Cardiac muscle cell (in vitro differentiated cells and primary cell): ENCODE measurements at regions not wholly inside any gene's neighbourhood (a gene's known extent, or its start where the extent isn't known, plus 50 kb on each side); places are given as distances from the start of the nearest gene placed in this dataset.

ENCODE experiments used
- DNase-seq, 2 donors: peaks; one replicate each; pipeline versions ENCODE4 v3.0.0 to v3.0.0-alpha.2; 2010 to 2017; ENCODE audit warnings: low read depth in 1 of 2, low spot score in 1 of 2
- H3K27ac ChIP-seq: fragments of 200-600 bp; sonication (generic); 2 replicates; pipeline ENCODE4 v1.5.1; 2016
- H3K27me3 ChIP-seq: fragments of 200-600 bp; sonication (generic); 2 replicates; pipeline ENCODE4 v1.6.0; 2016; ENCODE audit warnings: control low read depth
- H3K36me3 ChIP-seq: fragments of 200-600 bp; sonication (generic); 2 replicates; pipeline ENCODE4 v1.5.1; 2016; ENCODE audit warnings: control low read depth
- H3K4me1 ChIP-seq: fragments of 200-600 bp; sonication (generic); 2 replicates; pipeline ENCODE4 v1.8.1; 2017; ENCODE audit warnings: low read depth, mild to moderate bottlenecking, mixed run types
- H3K4me3 ChIP-seq: fragments of 200-600 bp; sonication (generic); 2 replicates; pipeline ENCODE4 v1.5.1; 2016; ENCODE audit warnings: mild to moderate bottlenecking
- H3K9me3 ChIP-seq: fragments of 200-600 bp; sonication (generic); 2 replicates; pipeline ENCODE4 v1.5.1; 2017; ENCODE audit warnings: low read depth, mild to moderate bottlenecking, control low read depth
- TF ChIP-seq, protein P1 (sequence below): IDR thresholded peaks from 2 replicates; pipeline ENCODE4 v1.5.1; 2012; ENCODE audit warnings: low read depth, mild to moderate bottlenecking, low read length

GRCh38 chr16:51569203-51569931, 418.3 kb upstream of the SALL1 start:
- DNase-seq = peak in 1 of 2 donors; percentile 34

DNA sequence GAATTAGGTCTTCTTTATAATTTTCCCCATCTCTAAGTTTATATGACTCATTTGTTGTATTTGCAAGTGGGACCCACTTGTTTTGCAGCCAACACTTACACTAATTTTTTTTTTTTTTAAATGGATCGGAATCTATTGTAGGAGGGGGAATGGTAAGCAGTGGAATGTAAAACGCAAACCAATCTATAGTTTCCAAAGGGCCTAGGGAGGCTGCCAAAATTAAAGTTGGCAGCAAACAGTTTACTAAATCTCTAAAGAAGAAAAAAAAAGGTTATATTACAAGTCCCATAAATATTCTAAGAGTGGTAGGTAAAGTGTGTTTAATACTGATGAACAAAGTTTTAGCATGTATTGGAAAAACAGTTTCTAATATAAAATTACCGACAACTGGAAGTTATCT, 416.8 kb upstream of the SALL1 start:
- DNase-seq = no peak
- TF ChIP-seq, protein P1, sequence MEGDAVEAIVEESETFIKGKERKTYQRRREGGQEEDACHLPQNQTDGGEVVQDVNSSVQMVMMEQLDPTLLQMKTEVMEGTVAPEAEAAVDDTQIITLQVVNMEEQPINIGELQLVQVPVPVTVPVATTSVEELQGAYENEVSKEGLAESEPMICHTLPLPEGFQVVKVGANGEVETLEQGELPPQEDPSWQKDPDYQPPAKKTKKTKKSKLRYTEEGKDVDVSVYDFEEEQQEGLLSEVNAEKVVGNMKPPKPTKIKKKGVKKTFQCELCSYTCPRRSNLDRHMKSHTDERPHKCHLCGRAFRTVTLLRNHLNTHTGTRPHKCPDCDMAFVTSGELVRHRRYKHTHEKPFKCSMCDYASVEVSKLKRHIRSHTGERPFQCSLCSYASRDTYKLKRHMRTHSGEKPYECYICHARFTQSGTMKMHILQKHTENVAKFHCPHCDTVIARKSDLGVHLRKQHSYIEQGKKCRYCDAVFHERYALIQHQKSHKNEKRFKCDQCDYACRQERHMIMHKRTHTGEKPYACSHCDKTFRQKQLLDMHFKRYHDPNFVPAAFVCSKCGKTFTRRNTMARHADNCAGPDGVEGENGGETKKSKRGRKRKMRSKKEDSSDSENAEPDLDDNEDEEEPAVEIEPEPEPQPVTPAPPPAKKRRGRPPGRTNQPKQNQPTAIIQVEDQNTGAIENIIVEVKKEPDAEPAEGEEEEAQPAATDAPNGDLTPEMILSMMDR = no peak

More at GRCh38 chr16:51569203-51569931, 418.3 kb upstream of the SALL1 start:
- H3K4me3 ChIP-seq = no peak overlapping the region
- H3K27ac ChIP-seq = no peak overlapping the region
- H3K9me3 ChIP-seq = no peaks in the 10 kb centered on the region
- TF ChIP-seq, protein P1 = no peak
- no peaks in the 10 kb centered on the region for H3K36me3 ChIP-seq
- H3K4me1 ChIP-seq = no peaks in the 10 kb centered on the region
- H3K27me3 ChIP-seq = no peaks in the 10 kb centered on the region

DNA sequence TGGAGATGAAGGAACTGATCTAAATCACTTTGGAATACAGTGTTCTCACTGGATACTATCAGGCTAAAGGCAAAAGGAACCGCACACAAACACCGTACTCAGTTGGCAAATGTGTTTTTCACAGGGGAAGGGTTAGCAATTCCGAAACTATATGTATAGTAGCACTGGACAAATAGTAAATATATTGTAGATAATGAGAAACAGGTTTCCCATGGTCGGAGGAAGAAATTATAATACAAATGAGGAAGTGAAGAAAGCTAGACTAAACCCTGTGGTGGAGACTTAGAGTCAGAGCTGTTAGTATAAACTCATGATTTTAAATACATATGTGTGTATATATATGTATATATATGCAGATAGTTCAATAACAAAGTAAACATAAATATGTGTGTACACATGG, 414.1 kb upstream of the SALL1 start:
- H3K9me3 ChIP-seq = no peaks in the 10 kb centered on the region
- no peaks in the 10 kb centered on the region for H3K36me3 ChIP-seq
- H3K27ac ChIP-seq = no peak overlapping the region
- DNase-seq = no peak
- no peaks in the 10 kb centered on the region for H3K27me3 ChIP-seq
- no peaks in the 10 kb centered on the region for H3K4me1 ChIP-seq
- H3K4me3 ChIP-seq = no peak overlapping the region
- TF ChIP-seq, protein P1 = no peak

More for the DNA sequence above, 416.8 kb upstream of the SALL1 start:
- H3K27me3 ChIP-seq = no peaks in the 10 kb centered on the region
- no peak overlapping the region for H3K4me3 ChIP-seq
- no peaks in the 10 kb centered on the region for H3K9me3 ChIP-seq
- H3K27ac ChIP-seq = no peak overlapping the region
- no peaks in the 10 kb centered on the region for H3K4me1 ChIP-seq
- no peaks in the 10 kb centered on the region for H3K36me3 ChIP-seq

DNA sequence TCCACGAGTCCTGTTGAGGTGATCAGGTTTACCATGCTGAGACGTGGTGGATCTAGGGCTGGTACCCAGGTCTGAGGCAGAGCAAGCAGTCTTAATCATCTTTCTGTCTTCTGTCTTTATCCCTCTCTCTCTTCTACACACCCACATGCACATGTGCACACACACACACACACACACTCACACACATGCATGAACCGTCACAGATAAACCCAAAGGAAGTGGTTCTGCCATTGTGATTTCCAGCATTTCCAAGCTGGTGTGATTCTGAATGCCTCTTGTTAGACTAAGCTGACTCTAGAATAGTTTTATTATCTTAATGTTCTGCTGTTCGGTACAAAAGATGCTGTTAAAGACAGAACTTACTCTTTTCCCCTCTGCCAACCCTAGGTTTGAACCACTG, 411.8 kb upstream of the SALL1 start:
- Histone ChIP-seq H3K27me3 (no peaks in the 10 kb centered on the region), H3K4me1 (no peaks in the 10 kb centered on the region), H3K9me3 (no peaks in the 10 kb centered on the region), H3K27ac (no peak overlapping the region), H3K4me3 (no peak overlapping the region), H3K36me3 (no peaks in the 10 kb centered on the region)
- TF ChIP-seq, protein P1 = no peak
- DNase-seq = no peak

DNA sequence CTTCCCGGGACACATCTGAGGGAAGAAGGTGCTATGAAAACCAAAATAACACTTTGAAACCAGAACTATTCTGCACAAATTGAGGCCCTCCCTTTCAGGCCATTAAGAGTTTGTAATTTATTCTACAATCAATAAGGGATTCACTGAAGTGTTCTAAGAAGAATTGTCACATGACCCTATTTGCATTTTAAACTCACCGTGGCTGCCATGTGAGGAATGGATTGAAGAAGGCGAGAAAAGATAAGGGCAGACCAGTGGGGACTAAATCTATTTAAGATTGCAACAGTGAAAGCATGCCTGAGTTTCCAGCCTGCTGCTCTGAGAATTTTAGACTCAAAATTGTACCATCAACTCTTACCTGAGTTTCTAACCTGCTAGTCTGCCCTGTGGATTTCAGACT, 408.8 kb upstream of the SALL1 start:
- TF ChIP-seq, protein P1 = no peak
- no peaks in the 10 kb centered on the region for H3K36me3 ChIP-seq
- no peak for DNase-seq

More for the DNA sequence above, 408.8 kb upstream of the SALL1 start:
- no peaks in the 10 kb centered on the region for H3K9me3 ChIP-seq
- no peaks in the 10 kb centered on the region for H3K27me3 ChIP-seq
- no peak overlapping the region for H3K27ac ChIP-seq
- H3K4me3 ChIP-seq = no peak overlapping the region
- H3K4me1 ChIP-seq = no peaks in the 10 kb centered on the region
